ENCODE measurements at regions not wholly inside any gene's neighbourhood (a gene's known extent, or its start where the extent isn't known, plus 50 kb on each side); places are given as distances from the start of the nearest gene placed in this dataset.

DNA sequence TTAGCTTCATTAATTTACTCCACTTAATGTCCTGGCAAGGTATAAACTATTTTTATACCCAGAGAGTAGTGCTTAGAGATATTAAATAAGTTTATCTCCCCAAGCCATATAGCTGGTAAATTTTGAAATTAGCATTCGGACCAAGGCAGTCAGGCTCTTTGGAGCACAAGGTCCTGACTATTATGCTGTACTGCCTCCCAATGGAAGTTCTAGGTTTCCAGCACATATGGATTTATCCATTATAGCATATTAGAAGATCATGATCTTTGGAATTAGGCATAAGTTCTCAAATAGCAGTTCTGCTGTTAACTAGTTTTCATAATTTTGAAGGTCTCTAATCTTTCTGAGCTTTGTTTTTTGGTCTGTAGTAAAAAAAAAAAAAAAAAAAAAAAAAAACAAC is 835.3 kb upstream of the EPHA7 start:
- TF ChIP-seq CTCF (IDR thresholded peaks at IDR 0.05): no peak
- no peak for TF ChIP-seq POLR2A (IDR thresholded peaks at IDR 0.05)
- TF ChIP-seq EP300 (IDR thresholded peaks at IDR 0.05): no peak
